NCI-H82 (cell line): ENCODE measurements at regions not wholly inside any gene's neighbourhood (a gene's known extent, or its start where the extent isn't known, plus 50 kb on each side); places are given as distances from the start of the nearest gene placed in this dataset.
A peak's percentile ranks its signal among the peaks of the same experiment; 100 is the strongest.
"Not testable (repeated sequence)": the region's sequence is repeated elsewhere in the genome, so short reads cannot be mapped to it uniquely, and the experiment has no call there.

Experiments used
- DNase-seq: peaks from one replicate; lab custom pipeline; 2025; lab: John Stamatoyannopoulos, UW

- no peak for DNase-seq
These were observed 73.9 kb downstream of the RMI1 start for GRCh38 chr9:84054341-84055010.

- DNase-seq = no peak
These were observed 77.1 kb downstream of the RMI1 start for GRCh38 chr9:84057662-84058061.

- no peak for DNase-seq
These were observed 79.3 kb downstream of the RMI1 start for GRCh38 chr9:84059936-84060335.

DNA sequence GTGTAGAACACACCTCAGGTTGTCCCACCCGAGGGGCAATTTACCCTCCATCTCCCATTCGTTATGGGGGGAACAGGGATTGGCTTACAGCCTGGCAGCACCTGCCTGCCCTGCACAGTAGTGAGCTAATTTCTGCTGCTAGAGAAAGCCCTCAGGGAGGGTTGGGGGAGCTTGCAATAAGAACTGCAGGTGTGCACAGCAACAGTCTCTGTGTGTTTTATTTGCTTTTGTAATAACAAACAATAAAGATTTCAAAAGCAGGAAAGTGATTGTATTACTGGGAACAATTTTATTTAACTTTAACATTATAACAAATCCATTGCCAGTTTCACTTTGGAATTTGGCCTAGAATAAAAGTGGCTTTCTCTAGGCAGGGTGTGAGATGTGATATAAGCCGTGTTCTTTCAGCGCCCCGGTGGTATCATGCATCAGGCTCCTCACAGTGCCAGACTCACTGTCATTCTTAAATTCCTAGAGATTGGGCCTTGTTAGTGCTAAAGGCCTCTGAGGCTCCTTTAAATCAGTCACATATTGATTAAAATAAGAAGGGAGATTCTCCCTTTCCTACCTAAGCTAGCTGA lies 81.1 kb downstream of the RMI1 start:
- no peak for DNase-seq

- DNase-seq = no peak
These were observed 81.9 kb downstream of the RMI1 start for GRCh38 chr9:84062538-84062937.

DNA sequence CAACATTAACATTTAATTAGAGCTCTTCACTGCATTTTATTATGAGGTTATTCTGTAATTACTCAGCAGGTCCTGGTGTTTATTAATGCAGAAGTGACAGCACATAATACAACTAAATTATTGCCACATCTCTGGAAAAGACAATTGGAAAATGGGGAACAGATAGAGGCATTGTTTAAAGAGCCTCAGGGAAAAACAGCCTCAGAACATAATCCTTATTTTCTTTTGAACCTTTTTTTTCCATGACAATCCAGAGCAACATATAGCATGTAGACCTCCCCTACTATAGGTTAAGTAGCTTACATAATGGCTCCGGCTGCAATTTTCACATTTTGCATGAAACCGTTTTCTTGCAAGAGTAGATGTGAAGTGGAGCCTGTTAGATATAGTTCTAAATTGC lies 87.2 kb downstream of the RMI1 start:
- DNase-seq = no peak

- DNase-seq = peak; percentile 26
These were observed 88.3 kb downstream of the RMI1 start for GRCh38 chr9:84068872-84069271.

DNA sequence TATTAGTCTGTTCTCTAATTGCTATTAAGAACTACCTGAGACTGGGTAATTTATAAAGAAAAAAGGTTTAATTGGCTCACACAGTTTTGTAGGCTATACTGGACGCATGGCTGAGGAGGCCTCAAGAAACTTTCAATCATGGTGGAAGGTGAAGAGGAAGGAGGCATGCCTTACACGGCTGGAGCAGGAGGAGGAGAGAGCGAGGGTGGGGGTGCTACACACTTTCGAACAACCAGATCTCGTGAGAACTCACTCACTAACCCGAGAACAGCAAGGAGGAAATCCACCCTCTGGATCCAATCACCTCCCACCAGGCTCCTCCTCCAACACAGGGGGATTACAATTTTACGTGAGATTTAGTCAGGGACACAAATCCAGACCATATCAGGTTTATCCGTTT lies 90.0 kb downstream of the RMI1 start:
- DNase-seq = peak; percentile 11

DNA sequence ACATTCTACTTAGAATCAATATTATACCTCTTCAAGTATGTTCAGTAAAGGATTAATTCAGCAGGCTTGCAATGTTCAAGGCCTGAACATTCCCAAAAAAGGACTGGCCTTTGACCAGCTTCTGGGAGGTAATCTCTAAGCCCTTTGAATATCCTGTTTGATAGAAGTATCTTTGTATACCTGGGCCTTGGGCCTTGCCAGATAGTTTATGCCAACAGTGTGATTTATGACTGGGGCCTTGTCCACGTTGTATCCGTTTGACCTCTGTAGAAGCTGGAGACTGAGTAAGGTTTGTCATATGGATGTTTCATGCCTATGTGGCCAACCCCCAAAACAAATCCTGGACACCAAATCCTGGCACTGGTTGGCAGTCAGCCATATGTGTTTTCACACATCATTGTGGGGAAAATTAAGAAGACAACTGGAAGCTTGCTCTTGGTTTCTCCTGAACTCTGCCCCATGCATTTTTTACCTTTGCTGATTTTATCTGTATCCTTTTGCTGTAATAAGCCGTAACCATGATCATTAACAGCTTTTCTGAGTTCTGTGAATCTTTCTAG lies 92.1 kb downstream of the RMI1 start:
- DNase-seq = no peak

DNA sequence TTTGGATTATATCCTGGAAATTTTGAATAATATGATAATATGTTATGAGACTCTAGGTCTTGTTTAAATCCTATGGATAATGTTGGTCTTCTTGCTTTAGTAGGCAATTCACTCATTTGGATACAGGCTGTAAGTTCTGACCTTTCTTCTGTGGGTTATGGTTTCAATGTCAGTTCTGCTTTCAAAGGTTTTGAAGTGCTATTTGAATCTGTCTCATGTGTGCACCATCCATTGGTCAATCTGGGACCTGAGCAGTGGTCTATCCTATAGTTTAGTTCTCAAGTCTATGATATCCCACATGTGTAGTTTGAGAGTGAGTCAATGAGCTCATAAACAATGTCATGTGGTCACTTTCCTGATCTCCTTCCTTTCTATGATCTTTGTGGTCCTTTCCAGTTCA lies 94.4 kb downstream of the RMI1 start:
- no peak for DNase-seq

GRCh38 chr9:84076384-84076783 lies 95.8 kb downstream of the RMI1 start:
- no peak for DNase-seq

- not testable (repeated sequence) for DNase-seq
These were observed 97.2 kb downstream of the RMI1 start for GRCh38 chr9:84077816-84078215.

DNA sequence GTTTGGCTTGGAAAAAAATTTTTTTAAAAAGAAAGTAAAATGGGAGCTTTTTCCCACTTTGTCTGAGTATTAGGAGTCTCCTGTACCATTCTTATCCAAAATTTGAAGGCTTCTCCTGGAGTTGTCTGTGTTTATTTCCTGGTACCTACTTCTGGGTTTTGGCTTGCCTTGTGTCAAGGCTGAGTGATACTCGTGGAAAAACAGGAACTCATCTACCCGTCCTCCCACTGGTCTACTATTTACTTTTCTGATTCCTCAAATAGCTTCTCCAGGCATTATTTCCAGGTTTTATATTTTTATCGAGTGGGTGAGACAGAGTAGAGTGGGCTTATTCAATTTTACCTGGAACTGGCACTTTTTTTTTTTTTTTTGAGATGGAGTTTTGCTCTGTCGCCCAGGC lies 99.4 kb downstream of the RMI1 start:
- no peak for DNase-seq

- DNase-seq = no peak
These were observed 121.5 kb downstream of the RMI1 start for GRCh38 chr9:84101964-84102632.

- DNase-seq = no peak
These were observed 123.2 kb downstream of the RMI1 start for GRCh38 chr9:84103651-84104377.

DNA sequence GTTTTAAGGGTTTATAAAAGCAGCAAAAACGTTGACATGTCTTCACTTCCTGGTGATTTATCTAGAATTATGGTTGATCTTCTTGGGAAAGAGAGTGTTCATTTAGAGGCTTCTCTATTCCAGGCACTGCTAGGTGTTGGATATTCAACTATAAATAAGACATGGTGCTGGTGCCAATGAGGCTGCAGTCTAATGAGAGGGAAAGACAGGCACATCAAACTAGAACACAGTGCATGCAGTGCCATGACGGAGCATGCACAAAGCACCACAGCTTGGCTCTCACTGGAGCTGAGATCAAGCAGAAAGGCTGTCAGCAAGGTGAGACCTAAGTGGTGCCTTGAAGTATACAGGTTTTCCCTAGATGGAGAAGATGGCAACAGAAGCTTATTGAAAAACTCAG lies 126.5 kb downstream of the RMI1 start:
- no peak for DNase-seq

DNA sequence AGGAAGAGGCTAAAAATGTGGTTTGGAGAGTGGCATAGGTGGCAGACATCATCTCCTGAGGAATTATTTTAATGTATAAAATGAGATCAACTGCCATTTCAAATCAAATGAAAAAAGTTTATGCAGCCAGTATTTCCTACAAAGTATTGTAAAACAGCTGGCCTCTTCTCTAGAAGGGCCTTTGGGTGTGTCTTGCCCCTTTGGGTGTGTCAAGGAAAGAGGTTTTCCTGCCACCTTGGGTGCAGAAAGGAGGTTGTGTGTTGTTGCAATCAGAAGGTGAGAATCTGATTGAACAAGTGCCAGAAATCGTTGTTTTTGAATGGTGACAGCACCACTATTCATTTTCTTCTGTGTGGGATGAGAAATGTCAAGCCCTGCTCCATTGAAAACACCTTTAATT lies 127.4 kb downstream of the RMI1 start:
- no peak for DNase-seq

- no peak for DNase-seq
These were observed 131.1 kb downstream of the RMI1 start for GRCh38 chr9:84111726-84112125.

- no peak for DNase-seq
These were observed 141.5 kb downstream of the RMI1 start for GRCh38 chr9:84121991-84122523.

DNA sequence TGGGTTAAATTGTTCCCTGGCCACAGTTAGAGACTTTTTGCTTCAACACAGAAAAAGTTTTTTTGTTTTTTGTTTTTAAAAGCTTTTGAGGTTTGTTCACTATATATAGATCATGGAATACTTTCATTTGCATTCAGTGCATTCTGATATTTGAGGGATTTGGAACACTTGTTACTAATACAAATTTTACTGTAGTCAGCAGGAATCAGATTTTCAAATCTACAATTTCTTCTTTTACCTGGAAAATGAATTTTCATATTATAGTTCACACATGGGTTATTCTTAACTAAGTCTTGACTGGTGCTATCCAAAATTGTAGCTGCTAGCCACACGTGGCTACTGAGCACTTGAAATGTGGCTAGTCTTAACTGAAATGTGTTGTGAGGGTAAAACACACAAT lies 142.0 kb downstream of the RMI1 start:
- DNase-seq = no peak

DNA sequence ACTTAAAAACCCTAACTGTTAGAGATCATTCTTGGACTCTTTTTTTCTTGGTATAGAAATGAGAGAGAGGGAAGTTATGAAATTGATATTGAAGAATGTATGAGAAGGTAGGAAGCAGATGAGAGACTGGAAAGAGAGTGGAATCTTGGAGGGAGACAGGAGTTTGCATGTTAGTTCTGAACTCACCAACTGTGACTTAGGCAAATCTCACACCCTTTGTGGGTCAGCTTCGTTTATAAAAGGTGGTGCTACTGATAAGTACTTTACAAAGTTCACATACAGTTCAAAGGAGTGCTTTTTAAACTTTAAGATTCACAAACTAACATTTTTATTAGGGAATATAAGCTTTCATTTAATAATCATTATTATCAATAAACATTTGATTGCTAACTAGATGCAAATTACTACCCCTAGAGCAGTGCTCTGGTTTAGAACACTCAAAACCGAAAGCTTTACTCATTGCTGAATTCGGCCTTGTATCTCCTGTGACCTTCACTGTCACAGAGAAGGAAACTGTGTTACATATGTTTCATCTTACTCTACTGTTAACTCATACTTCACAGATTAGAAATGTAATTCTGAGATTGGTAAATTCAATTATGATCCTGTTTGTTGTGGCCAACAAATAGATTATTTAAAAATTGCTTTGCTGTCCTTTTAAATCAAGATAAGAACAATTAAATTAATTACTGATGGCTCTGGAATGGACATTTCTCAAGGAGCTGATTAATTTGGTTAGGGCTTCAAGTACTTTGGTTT lies 143.2 kb downstream of the RMI1 start:
- DNase-seq = no peak

DNA sequence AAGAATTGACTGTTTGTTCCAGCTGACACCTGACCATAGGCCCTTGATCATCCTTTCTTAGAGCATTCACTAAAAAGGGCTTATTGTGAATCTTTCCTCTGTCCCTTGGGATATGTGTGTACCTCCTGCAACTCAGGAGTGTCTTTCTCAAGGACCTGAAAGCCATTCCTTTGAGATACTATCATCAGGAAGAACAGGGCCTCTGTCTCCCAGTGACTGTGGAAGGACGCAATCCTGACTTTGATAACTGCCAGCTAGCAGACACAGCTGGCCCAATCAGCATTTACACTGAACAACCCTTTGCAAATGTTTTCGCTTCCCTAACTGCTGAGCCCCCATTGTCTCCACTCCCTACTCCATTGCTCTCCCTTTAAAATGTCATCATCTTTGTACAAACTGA lies 144.4 kb downstream of the RMI1 start:
- no peak for DNase-seq
